HEK293T (cell line): ENCODE measurements at regions not wholly inside any gene's neighbourhood (a gene's known extent, or its start where the extent isn't known, plus 50 kb on each side); places are given as distances from the start of the nearest gene placed in this dataset.

Source experiments
- CTCF ChIA-PET: fragments of 350-600 bp; formaldehyde crosslinking; extraction: SDS; loops from one replicate; lab custom pipeline; 2021; ENCODE audit warnings: antibody characterized with exemption, inconsistent platforms; lab: Yijun Ruan, JAX
- POLR2A ChIA-PET: fragments of 350-600 bp; formaldehyde crosslinking; extraction: SDS; loops from one replicate; lab custom pipeline; 2020; ENCODE audit warnings: antibody characterized with exemption, inconsistent platforms; lab: Yijun Ruan, JAX
- DNase-seq: peaks from one replicate; pipeline ENCODE4 v3.0.0; 2012; ENCODE audit warnings: mixed read lengths; ENCODE audit errors: extremely low spot score
- ARNT ChIP-seq: fragments of 450-650 bp; IDR thresholded peaks from 2 replicates; pipeline ENCODE4 v1.6.1; 2017; ENCODE audit warnings: mild to moderate bottlenecking
- BHLHE40 ChIP-seq: fragments of 450-650 bp; IDR thresholded peaks from 2 replicates; pipeline ENCODE4 v1.6.1; 2016; ENCODE audit warnings: mild to moderate bottlenecking, moderate library complexity, borderline replicate concordance
- CTBP1 ChIP-seq: fragments of 450-650 bp; IDR thresholded peaks from 2 replicates; pipeline ENCODE4 v1.6.1; 2016; ENCODE audit warnings: borderline replicate concordance
- ELF4 ChIP-seq: fragments of 450-650 bp; IDR thresholded peaks from 2 replicates; pipeline ENCODE4 v1.6.1; 2017; ENCODE audit warnings: antibody characterized with exemption
- FOXA1 ChIP-seq: fragments of 450-650 bp; IDR thresholded peaks from 2 replicates; pipeline ENCODE4 v1.6.1; 2016; ENCODE audit warnings: mild to moderate bottlenecking
- FOXK2 ChIP-seq: fragments of 450-650 bp; IDR thresholded peaks from 2 replicates; pipeline ENCODE4 v1.6.1; 2016; ENCODE audit warnings: mild to moderate bottlenecking
- FOXM1 ChIP-seq: fragments of 450-650 bp; IDR thresholded peaks from 2 replicates; pipeline ENCODE4 v1.6.1; 2017; ENCODE audit warnings: mild to moderate bottlenecking, borderline replicate concordance
- HDGF ChIP-seq: fragments of 450-650 bp; IDR thresholded peaks from 2 replicates; pipeline ENCODE4 v1.6.1; 2017; ENCODE audit warnings: antibody characterized with exemption, borderline replicate concordance
- L3MBTL2 ChIP-seq: fragments of 450-650 bp; conservative IDR thresholded peaks from 2 replicates; pipeline ENCODE4 v1.6.1; 2016; ENCODE audit warnings: mild to moderate bottlenecking
- LEF1 ChIP-seq: fragments of 450-650 bp; IDR thresholded peaks from 2 replicates; pipeline ENCODE4 v1.6.1; 2017; ENCODE audit warnings: mild to moderate bottlenecking, borderline replicate concordance
- NFRKB ChIP-seq: fragments of 450-650 bp; IDR thresholded peaks from 2 replicates; pipeline ENCODE4 v1.6.1; 2016; ENCODE audit warnings: mild to moderate bottlenecking, moderate library complexity
- PKNOX1 ChIP-seq: fragments of 450-650 bp; IDR thresholded peaks from 2 replicates; pipeline ENCODE4 v1.6.1; 2016
- SP1 ChIP-seq: fragments of 450-650 bp; IDR thresholded peaks from 2 replicates; pipeline ENCODE4 v1.6.1; 2017
- SUZ12 ChIP-seq: fragments of 450-650 bp; IDR thresholded peaks from 2 replicates; pipeline ENCODE4 v1.6.1; 2016; ENCODE audit warnings: mild to moderate bottlenecking
- TARDBP ChIP-seq: fragments of 450-650 bp; IDR thresholded peaks from 2 replicates; pipeline ENCODE4 v1.6.1; 2016
- ZNF384 ChIP-seq: fragments of 450-650 bp; IDR thresholded peaks from 2 replicates; pipeline ENCODE4 v1.6.1; 2016

- TF ChIP-seq FOXK2: no peak
- ChIA-PET POLR2A (no interaction called here), CTCF (no interaction called here)
- no peak for DNase-seq
Observed at GRCh38 chr6:141490982-141491381, 641.7 kb upstream of the GJE1 start.

GRCh38 chr6:141488488-141488887 lies 644.2 kb upstream of the GJE1 start:
- ChIA-PET POLR2A (no interaction called here), CTCF (no interaction called here)
- no peak for DNase-seq

DNA sequence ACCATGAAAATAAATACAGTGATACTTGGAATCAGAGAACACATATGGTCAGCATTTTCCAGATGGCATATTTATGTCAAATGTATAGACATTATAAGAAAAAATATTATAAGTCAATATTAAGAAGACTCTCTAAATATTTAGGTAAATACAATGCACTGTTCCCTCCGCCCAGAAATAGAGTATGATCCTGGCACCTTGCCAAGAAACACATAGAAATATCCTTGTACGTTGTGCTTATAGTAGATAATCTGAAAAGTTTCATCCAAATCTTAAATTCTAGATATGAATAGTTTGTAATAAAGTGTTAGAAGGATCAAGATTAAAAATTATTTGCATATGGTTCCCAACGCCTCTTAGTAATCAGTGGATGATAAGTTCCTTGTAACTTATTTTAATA lies 645.8 kb upstream of the GJE1 start:
- no peak for TF ChIP-seq SP1
- no peak for TF ChIP-seq BHLHE40
- TF ChIP-seq NFRKB: no peak
- no peak for TF ChIP-seq FOXM1
- no peak for TF ChIP-seq CTBP1
- no peak for TF ChIP-seq FOXK2
- no peak for TF ChIP-seq LEF1
- ChIA-PET POLR2A (no interaction called here), CTCF (no interaction called here)
- DNase-seq: no peak

More at GRCh38 chr6:141488488-141488887, 644.2 kb upstream of the GJE1 start:
- TF ChIP-seq FOXA1 (no peak), CTBP1 (no peak), LEF1 (no peak), HDGF (no peak), ELF4 (no peak)

DNA sequence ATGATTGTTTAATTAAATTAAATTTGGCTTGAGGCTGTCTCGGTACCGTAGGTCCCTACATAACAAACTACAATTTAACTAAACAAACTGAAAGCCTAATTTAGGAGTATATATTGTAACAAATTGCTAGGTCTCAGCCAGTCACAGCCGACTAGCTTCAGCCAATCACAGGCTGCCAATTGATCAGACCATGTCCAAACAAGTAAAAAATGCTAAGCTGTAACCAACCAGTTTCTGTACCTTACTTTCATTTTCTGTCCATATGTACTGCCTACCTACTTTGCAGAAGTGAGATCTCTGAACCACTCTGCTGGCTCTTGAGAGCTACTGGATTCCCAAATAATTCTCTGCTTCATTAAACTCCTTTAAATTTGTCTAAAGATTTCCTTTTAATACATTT lies 648.0 kb upstream of the GJE1 start:
- TF ChIP-seq FOXK2 (no peak), PKNOX1 (no peak), TARDBP (no peak), ARNT (no peak), FOXM1 (no peak), BHLHE40 (no peak), SP1 (no peak), ZNF384 (no peak), FOXA1 (no peak), L3MBTL2 (no peak), ELF4 (no peak), HDGF (no peak), LEF1 (no peak), SUZ12 (no peak), NFRKB (no peak), CTBP1 (no peak)
- no peak for DNase-seq
- ChIA-PET POLR2A (no interaction called here), CTCF (no interaction called here)

DNA sequence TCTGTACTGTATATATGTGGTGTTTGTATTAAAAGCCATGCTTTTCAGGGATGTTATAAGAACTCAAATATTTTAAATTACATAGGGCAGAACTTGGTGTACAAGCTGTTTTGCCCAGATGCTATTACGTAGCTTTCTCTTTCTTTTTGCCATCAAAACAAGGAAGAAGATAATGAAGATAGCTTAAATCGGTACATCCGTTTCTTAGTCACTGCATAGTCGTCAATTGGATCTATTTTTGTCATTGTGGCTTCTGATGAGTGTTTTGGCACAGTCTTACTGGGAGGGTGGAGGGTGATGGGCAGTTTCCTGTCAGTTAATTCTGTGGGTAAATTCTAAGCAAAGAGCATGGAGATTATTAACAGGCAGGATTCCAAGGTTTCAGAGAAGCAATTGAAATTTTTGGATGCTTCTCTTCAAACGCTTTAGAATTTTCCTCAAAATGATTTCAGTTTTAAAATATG lies 649.1 kb upstream of the GJE1 start:
- POLR2A ChIA-PET: no interaction called here
- no peak for DNase-seq
- TF ChIP-seq LEF1 (no peak), NFRKB (no peak), FOXM1 (no peak), ARNT (no peak), ELF4 (no peak), ZNF384 (no peak), PKNOX1 (no peak), CTBP1 (no peak), TARDBP (no peak), L3MBTL2 (no peak)
- CTCF ChIA-PET: no interaction called here

- ChIA-PET CTCF (interaction anchor here (0.7 kb wide), 1 partner anchor 365 kb away, joined by 3 read pairs; no protein-coding TSS in a partner anchor), POLR2A (no interaction called here)
- DNase-seq: no peak
- TF ChIP-seq NFRKB (no peak), L3MBTL2 (no peak), FOXK2 (no peak), PKNOX1 (no peak), TARDBP (no peak), FOXA1 (no peak), SUZ12 (no peak), CTBP1 (no peak), BHLHE40 (no peak), ELF4 (no peak), ARNT (no peak), ZNF384 (no peak), HDGF (no peak), FOXM1 (no peak), LEF1 (no peak), SP1 (no peak)
Observed at GRCh38 chr6:141482796-141483597, 649.7 kb upstream of the GJE1 start.
